ENCODE measurements at regions not wholly inside any gene's neighbourhood (a gene's known extent, or its start where the extent isn't known, plus 50 kb on each side); places are given as distances from the start of the nearest gene placed in this dataset.

DNA sequence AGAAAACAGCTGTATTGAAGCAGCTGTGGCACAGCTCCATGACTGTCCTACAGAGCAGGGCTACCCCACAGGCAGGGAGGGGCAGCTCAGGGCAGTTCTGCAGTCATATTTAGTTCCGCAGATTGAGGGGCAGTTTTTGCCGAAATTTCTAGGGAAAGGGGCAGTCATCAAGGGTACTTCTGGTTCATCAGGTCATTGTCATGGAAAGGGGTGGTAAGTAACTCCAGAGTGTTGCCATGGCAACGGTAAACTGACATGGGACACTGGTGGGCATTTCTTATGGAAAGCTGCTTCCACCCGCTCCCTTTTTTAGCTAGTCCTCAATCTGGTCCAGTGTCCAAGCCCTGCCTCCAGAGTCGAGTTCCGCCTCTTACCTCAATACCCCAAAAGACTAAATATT, 702.8 kb downstream of the LIG4 start:
- no peaks in the 10 kb centered on the region for H3K27me3 ChIP-seq (ENCODE audit: control insufficient read depth in 3 of 3, insufficient read depth in 3 of 3, low read length in 2 of 3)
- DNase-seq: no peak
- WGBS, 2 donors: 91 to 94% methylated on average over 6 of the region's 6 CpGs
- no peaks in the 10 kb centered on the region for H3K36me3 ChIP-seq (ENCODE audit: control insufficient read depth in 4 of 4, insufficient read depth in 4 of 4, low read length in 4 of 4)
- no peak overlapping the region for H3K4me3 ChIP-seq
- no peak overlapping the region for H3K9ac ChIP-seq (ENCODE audit: insufficient read depth in 1 of 2, low read length in 2 of 2)
- TF ChIP-seq, protein P1, sequence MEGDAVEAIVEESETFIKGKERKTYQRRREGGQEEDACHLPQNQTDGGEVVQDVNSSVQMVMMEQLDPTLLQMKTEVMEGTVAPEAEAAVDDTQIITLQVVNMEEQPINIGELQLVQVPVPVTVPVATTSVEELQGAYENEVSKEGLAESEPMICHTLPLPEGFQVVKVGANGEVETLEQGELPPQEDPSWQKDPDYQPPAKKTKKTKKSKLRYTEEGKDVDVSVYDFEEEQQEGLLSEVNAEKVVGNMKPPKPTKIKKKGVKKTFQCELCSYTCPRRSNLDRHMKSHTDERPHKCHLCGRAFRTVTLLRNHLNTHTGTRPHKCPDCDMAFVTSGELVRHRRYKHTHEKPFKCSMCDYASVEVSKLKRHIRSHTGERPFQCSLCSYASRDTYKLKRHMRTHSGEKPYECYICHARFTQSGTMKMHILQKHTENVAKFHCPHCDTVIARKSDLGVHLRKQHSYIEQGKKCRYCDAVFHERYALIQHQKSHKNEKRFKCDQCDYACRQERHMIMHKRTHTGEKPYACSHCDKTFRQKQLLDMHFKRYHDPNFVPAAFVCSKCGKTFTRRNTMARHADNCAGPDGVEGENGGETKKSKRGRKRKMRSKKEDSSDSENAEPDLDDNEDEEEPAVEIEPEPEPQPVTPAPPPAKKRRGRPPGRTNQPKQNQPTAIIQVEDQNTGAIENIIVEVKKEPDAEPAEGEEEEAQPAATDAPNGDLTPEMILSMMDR (IDR thresholded peaks at IDR 0.05; ENCODE audit: control extremely low read depth, extremely low read depth): no peak
- H3K9me3 ChIP-seq (ENCODE audit: control insufficient read depth in 4 of 4, insufficient read depth in 3 of 4, low read length in 3 of 4): no peaks in the 10 kb centered on the region
- ATAC-seq (ENCODE audit: insufficient read depth, low FRiP score): no peak
- H3K4me1 ChIP-seq (ENCODE audit: control insufficient read depth in 5 of 5, insufficient read depth in 5 of 5, low read length in 5 of 5): no peaks in the 10 kb centered on the region
- no peak overlapping the region for H3K27ac ChIP-seq (ENCODE audit: low read depth in 1 of 2, low read length in 1 of 2)

DNA sequence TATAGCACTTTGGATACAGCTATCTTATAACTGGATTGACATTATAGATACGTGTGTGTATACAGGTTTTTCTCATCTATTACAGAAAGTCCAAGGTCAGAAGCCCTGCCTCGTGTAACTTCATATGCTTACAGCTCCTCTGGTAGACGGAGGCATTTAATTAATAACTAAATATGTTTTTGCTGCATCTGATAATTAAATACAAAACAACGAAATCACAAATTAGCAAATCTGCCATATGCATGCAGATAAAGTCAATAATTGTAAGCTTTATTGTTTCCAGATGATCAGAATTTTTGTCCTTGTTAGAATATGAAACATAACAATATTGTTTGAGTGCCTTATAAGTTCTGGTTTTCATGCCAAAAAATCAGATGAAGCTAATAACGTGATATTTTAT, 717.7 kb downstream of the LIG4 start:
- no peak overlapping the region for H3K27ac ChIP-seq (ENCODE audit: low read depth in 1 of 2, low read length in 1 of 2)
- peaks cover 0 to 3% (median 0%) of the 10 kb centered on the region in 5 donors for H3K4me1 ChIP-seq (ENCODE audit: control insufficient read depth in 5 of 5, insufficient read depth in 5 of 5, low read length in 5 of 5)
- H3K9ac ChIP-seq (ENCODE audit: insufficient read depth in 1 of 2, low read length in 2 of 2): no peak overlapping the region
- DNase-seq (no peak), ATAC-seq (ENCODE audit: insufficient read depth, low FRiP score) (no peak)
- H3K9me3 ChIP-seq (ENCODE audit: control insufficient read depth in 4 of 4, insufficient read depth in 3 of 4, low read length in 3 of 4): no peaks in the 10 kb centered on the region
- WGBS, 2 donors: 72 to 76% methylated on average over 5 of the region's 5 CpGs
- H3K36me3 ChIP-seq (ENCODE audit: control insufficient read depth in 4 of 4, insufficient read depth in 4 of 4, low read length in 4 of 4): no peaks in the 10 kb centered on the region
- TF ChIP-seq, protein P1 (IDR thresholded peaks at IDR 0.05; ENCODE audit: control extremely low read depth, extremely low read depth): no peak
- no peak overlapping the region for H3K4me3 ChIP-seq
- H3K27me3 ChIP-seq (ENCODE audit: control insufficient read depth in 3 of 3, insufficient read depth in 3 of 3, low read length in 2 of 3): no peaks in the 10 kb centered on the region

DNA sequence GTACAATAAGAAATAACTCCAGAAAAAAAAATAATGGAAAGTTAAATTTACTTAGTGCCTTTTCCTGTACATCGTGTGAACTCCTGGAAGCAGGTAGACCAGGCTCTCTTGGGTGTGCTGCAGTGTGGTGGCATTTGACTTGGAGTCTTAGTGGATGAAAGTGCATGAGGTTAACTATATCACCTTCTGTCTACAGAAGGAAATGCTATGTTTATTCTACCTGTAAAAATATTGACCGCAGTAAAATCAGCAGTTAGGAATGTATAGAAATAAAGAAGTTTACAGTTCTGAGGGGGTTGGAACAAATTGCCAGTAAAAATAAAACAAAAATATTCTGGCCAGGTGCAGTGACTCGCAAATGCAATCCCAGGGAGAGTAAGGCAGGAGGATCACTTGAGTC, 722.1 kb downstream of the LIG4 start:
- WGBS, 2 donors: 84 to 86% methylated on average over 3 of the region's 3 CpGs
- TF ChIP-seq, protein P1 (IDR thresholded peaks at IDR 0.05; ENCODE audit: control extremely low read depth, extremely low read depth): no peak
- Histone ChIP-seq H3K4me1 (ENCODE audit: control insufficient read depth in 5 of 5, insufficient read depth in 5 of 5, low read length in 5 of 5) (peaks cover 0 to 4% (median 0%) of the 10 kb centered on the region in 5 donors), H3K36me3 (ENCODE audit: control insufficient read depth in 4 of 4, insufficient read depth in 4 of 4, low read length in 4 of 4) (no peaks in the 10 kb centered on the region), H3K27me3 (ENCODE audit: control insufficient read depth in 3 of 3, insufficient read depth in 3 of 3, low read length in 2 of 3) (no peaks in the 10 kb centered on the region), H3K9ac (ENCODE audit: insufficient read depth in 1 of 2, low read length in 2 of 2) (no peak overlapping the region), H3K9me3 (ENCODE audit: control insufficient read depth in 4 of 4, insufficient read depth in 3 of 4, low read length in 3 of 4) (peaks cover 0 to 12% (median 5%) of the 10 kb centered on the region in 4 donors), H3K27ac (ENCODE audit: low read depth in 1 of 2, low read length in 1 of 2) (no peak overlapping the region), H3K4me3 (no peak overlapping the region)
- no peak for ATAC-seq (ENCODE audit: insufficient read depth, low FRiP score)
- no peak for DNase-seq

DNA sequence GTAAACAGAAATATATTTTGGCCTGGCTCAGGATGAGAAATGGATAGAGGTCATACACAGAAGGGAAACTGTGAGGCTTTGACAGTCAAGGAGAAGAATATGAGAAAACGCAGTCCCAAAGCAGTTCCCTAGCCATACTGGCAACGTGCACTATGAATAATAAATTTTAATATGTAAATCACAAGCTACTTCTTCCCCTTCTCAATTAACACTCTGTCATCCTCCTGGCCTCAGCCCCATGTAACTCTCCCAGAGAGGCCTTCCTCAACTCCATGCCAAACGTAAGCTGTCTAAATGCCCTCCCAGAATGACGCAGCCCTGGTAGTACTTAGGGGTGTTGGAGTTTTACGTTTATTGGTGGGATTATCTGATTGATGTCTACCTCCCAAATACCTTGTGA, 732.6 kb downstream of the LIG4 start:
- 86 to 88% methylated on average over 5 of the region's 5 CpGs for WGBS, 2 donors
- H3K4me1 ChIP-seq (ENCODE audit: control insufficient read depth in 5 of 5, insufficient read depth in 5 of 5, low read length in 5 of 5): no peaks in the 10 kb centered on the region
- no peak overlapping the region for H3K9ac ChIP-seq (ENCODE audit: insufficient read depth in 1 of 2, low read length in 2 of 2)
- no peaks in the 10 kb centered on the region for H3K27me3 ChIP-seq (ENCODE audit: control insufficient read depth in 3 of 3, insufficient read depth in 3 of 3, low read length in 2 of 3)
- no peak for ATAC-seq (ENCODE audit: insufficient read depth, low FRiP score)
- no peak overlapping the region for H3K27ac ChIP-seq (ENCODE audit: low read depth in 1 of 2, low read length in 1 of 2)
- H3K36me3 ChIP-seq (ENCODE audit: control insufficient read depth in 4 of 4, insufficient read depth in 4 of 4, low read length in 4 of 4): no peaks in the 10 kb centered on the region
- no peak overlapping the region for H3K4me3 ChIP-seq
- TF ChIP-seq, protein P1 (IDR thresholded peaks at IDR 0.05; ENCODE audit: control extremely low read depth, extremely low read depth): no peak
- DNase-seq: no peak
- no peaks in the 10 kb centered on the region for H3K9me3 ChIP-seq (ENCODE audit: control insufficient read depth in 4 of 4, insufficient read depth in 3 of 4, low read length in 3 of 4)

Data from lung (tissue), 11 donors.